Right lung (tissue), 2 donors: ENCODE measurements at regions not wholly inside any gene's neighbourhood (a gene's known extent, or its start where the extent isn't known, plus 50 kb on each side); places are given as distances from the start of the nearest gene placed in this dataset.
"Not testable (repeated sequence)": the region's sequence is repeated elsewhere in the genome, so short reads cannot be mapped to it uniquely, and the experiment has no call there.

Experiments
- DNase-seq, 2 donors: peaks; one replicate each; pipeline ENCODE4 v3.0.0-alpha.2; 2013

DNA sequence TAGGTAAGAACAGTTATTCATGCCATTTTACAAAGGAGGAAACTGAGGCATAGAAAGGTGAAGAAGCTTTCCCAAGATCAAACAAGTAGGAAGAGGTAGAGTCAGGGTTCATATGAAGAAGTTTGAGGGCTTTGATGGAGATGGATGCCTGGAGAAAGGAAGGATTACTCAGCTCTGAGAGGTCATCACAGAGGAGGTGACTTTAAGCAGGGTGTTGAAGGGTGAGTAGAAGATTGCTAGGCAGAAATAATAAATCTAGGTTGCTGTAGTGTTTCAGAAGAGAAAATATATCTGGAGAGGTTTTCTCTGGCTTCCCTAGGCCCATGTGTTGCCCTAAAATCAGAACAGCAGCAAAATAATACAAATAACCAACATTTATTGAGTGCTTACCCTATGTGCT, 196.3 kb downstream of the PALM2AKAP2 start:
- DNase-seq, result no peak

DNA sequence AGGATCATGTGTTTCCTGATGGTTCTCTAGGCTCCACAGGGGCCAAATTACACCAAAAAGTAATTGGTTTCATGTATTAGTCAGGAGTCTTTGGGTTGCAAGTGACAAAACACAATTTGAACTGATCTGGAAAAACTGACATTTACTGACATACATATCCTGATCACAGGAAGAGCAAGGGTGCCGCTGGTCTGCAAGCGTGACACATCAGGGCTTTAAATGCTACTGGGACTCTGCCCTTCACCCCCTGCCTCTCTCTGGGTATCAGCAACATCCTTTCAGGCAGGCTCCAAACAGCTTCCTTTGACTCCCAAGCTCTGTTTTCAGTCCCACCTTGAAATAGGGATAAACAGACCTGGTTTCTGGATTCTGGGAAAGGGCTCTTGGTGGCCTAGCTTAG, 197.5 kb downstream of the PALM2AKAP2 start:
- no peak for DNase-seq

DNA sequence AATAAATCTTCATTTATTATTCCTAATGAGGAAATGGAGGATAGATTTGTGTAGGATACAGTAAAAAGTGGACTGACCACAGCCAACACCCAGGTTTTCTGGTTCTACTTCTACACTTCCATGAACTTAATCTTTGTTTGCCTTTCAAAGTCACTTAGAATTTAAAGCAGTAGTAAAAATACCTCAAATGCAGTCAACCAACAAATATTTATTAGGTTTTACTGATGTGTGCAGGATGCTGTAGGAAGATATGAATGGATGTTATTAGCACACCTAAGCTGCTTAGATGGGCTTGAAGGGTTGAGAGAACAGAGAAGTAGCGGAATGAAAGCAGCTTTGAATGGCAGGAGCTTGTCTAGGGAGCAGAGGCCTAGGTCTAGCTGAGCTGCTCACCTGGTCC, 201.1 kb downstream of the PALM2AKAP2 start:
- DNase-seq, result no peak

DNA sequence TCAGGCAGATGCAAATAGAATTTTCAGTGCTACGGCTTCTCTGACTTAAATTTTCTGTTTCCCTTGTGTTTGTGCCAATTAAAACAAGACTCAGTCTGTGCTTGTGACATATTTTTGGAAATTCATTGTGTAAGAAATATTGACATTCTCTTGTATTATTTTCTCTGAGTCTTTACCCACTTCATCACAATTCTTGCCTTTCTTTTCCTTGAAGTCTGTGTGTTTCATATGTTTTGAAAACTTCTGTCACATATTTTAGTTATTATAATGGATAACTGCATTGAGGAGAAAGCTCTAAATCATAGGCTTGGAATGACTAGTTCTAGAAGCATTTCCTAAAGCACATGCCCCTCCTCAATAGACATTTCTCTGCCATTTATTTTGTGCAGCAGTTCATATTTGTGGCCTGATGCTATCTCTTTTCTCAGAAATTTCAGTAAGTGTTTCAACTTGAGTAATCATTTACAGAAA, 206.6 kb downstream of the PALM2AKAP2 start:
- no peak for DNase-seq

DNA sequence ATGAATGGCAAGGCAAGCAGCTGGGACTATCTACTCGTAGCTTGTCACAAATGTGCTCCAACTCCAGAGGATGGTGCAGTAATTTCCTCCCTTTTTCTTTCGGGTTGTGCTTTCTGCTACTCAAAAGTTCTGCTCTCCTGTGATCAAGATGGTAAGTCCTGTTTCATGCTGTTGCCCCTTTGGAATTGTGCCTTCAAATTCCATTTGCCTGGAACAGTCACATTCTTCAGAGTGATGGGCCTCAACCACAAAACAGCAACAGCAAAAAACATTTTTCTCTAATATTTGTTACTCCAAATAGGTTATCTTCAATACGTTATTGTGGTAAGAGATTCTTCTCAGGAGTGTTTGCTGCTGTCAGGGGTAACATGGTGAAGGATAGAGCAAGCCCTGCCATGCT, 209.3 kb downstream of the PALM2AKAP2 start:
- no peak for DNase-seq

DNA sequence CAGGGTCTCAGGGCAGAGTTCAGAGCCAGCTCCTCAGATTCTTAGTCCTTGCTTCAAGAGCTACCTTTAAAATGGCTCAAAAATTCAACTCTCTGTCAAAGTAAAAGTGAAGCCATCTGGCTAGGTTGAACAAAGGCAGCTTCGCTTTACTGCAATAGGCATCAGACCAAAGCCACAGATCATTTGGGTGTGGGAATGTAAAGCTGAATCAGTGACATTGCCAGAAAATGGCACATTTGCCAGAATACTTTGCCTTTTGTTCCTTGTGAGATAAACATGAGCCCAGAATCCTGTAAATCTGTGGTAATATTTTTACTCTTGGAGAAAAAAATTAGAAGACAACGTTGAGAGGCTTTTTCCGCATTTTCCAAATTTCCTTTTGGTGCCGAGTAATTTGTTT, 210.5 kb downstream of the PALM2AKAP2 start:
- no peak for DNase-seq

DNA sequence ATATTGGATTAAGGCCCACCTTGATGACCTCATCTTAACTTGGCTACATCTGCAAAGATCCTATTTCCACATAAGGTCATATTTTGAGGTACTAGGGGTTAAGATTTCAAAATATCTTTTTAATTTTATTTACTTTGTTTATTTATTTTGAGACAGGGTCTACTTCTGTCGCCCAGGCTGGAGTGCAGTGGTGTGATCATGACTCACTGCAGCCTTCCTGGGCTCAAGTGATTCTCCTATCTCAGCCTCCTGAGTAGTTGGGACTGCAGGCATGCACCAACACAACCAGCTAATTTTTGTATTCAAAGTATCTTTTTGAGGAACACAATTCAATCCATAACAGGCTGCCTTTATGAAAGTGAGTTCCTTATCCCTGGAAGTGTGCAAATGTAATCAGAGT, 212.3 kb downstream of the PALM2AKAP2 start:
- no peak for DNase-seq

DNA sequence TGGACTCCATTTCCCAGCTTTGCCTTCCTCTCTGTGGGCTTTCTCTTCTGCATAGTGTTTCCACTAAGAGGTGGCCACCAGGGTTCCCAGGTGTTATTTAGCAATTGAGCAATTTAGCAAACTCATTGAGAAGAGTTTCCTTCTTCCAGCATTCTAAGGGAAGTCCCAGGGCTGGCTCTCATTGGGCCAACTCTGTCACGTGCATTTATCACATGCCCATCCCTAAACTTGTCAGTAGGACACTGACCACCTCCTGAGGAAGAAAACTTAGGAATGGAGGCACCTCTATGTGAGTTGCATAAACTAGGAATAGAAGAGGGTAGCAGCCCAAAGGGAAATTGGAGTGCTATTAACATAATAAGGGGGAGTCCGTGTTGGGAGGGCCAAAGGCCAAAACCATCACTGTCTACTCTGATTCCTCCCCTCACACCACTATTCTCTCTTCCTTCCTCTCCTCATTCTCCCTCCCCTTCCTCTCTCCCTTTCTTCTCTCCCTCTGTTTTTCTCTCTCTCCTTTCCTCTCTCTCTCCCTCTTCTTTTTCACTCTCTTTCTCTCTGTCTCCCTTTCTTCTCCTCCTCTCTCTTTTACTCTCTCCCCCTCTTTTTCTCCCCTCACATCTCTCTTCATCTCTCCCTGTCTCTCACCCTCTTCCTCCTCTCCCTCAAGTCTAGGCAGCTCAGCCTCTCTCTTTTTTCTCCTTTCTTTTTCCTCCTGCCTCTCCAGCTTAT, 213.4 kb downstream of the PALM2AKAP2 start:
- DNase-seq, result no peak

DNA sequence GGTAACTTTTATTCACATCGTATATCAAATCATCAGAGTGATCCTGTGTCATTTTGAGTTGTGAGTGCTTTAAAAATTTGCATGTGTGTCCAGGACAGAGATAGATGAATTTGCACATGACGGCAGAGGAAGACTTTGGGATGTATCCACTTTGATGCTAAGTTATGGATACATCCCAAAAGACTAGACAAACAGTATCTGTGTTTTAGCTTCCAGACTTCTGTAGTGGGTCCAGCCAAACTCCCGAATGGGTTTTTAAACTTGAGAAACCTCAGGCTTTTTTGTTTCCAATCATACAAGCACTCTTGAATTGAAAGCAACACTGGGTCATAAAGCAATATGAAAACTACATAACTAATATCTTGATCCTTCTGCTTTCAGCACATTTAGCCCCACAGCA, 213.8 kb downstream of the C9orf152 start:
- no peak for DNase-seq

DNA sequence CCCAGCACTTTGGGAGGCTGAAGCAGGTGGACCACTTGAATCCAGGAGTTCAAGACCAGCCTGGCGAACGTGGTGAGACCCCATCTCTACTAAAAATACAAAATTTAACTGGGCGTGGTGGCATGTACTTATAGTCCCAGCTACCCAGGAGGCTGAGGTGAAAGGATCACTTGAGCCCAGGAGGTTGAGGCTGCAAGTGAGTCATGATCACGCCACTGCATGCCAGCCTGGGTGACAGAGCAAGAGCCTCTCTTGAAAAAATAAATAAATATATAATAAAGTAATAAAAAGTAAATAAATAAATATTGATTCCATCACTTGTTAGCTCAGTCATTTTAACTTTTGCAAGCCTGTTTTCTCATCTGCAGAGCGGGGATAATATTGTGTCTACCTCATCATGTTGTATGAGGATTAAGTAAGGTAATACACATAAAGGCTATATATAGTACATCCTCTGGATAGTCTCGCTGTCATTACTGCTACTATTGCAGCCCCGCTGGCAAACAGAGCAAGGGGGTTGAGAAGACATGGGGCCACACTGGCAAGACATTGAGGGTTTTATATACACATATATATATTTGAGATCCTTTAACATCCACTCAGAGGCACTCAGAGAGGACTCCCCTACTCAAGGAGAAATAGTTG, 210.9 kb downstream of the C9orf152 start:
- DNase-seq, result no peak

DNA sequence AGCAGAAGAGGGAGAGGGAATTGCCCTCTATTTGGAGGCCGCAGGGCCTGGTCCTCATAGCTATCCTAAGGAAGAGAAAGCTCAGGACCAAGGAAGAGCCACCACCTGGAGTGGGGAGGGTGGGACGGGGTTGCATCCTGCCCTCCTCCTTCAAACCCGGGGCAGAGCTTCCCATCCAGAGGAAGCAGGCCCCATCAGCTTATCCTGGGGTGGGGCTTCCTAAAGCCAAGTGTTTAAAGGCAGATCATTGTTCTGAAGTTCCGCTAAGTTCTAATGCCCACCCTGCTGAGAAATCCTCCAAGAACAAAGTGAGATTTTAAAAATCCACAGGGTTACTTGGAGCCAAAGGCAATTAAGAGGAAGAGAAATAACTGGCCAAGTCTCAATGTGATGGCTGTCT, 210.3 kb downstream of the C9orf152 start:
- no peak for DNase-seq

DNA sequence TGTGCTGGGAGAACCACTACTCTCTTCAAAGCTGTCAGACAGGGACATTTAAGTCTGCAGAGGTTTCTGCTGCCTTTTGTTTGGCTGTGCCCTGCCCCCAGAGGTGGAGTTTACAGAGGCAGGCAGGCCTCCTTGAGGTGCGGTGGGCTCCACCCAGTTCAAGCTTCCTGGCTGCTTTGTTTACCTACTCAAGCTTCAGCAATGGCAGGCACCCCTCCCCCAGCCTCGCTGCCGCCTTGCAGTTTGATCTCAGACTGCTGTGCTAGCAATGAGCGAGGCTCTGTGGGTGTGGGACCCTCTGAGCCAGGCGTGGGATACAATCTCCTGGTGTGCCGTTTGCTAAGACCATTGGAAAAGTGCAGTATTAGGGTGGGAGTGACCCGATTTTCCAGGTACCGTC, 202.4 kb downstream of the C9orf152 start:
- not testable (repeated sequence) for DNase-seq

DNA sequence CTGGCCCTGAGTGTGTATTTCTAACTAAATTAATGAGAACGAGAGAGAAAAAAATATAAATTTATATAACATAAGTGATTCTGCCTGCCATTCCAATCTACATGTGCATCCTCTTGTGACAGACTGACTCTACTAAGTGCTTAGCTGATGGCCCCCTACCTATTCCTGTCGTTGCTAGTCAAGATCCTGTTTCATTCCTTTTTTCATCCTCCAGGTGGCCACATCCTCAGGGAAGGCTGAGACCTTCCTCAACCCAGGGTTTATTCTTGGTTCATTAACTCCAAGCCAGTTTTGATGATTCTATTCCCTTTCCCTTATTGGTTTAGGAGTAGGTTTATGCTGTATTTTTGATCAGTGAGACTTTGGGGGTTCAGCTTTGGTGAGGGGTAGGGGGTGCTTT, 201.3 kb downstream of the C9orf152 start:
- no peak for DNase-seq

DNA sequence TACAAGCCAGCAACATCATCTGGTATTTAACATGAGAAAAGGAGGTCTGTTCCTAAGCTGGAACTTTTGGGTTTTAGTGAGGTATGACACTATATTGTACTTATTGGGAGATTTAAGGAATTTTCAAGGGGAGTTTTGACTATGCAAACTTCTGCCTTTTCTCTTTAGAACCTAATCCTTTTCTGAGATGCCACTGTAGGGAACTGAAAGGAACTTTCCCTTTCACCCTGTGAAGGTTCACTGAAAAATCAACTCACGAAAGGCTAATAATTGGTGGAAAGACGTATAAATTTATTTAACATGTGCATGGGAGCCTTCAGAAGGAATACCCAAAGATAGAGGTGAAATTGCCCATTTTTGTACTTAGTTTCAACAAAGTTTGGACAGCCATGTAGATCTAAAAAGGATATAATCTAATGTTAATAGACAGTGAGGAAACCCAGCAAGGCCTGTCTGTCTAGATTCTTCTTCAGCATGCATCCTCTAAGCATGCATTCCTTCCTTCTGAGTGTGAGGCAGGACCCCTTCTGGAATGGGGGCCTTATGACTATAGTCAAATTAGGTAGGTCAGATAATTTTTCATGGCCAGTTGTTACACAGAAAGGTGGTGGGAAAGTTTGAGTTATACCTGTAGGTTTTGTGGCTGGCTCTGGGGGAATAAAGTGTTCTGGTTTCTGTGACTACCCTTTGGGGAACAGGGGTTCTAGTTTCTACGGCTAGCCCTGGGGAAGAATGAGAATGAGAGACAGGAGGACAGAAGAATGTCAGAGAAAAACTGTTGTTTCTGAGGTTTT, 200.3 kb downstream of the C9orf152 start:
- no peak for DNase-seq

DNA sequence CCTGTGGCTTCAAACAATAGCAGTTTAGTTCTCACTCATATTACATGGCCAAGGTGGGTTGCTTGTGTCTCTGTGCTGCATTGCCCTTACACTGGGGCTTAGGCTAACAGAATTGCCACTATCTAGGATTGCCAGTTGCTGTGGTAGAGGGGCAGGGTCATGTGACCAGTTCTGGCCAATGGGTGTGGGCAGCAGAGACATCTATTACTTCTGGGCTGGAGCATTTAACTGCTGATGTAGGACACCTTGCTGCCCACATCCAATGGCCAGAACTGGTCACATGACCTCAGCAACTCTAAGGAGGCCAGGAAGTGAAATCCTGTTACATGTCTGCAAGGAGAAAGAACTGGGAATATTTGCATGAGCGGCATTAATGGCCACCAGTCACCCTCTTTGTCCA, 199.3 kb downstream of the C9orf152 start:
- DNase-seq, result no peak

DNA sequence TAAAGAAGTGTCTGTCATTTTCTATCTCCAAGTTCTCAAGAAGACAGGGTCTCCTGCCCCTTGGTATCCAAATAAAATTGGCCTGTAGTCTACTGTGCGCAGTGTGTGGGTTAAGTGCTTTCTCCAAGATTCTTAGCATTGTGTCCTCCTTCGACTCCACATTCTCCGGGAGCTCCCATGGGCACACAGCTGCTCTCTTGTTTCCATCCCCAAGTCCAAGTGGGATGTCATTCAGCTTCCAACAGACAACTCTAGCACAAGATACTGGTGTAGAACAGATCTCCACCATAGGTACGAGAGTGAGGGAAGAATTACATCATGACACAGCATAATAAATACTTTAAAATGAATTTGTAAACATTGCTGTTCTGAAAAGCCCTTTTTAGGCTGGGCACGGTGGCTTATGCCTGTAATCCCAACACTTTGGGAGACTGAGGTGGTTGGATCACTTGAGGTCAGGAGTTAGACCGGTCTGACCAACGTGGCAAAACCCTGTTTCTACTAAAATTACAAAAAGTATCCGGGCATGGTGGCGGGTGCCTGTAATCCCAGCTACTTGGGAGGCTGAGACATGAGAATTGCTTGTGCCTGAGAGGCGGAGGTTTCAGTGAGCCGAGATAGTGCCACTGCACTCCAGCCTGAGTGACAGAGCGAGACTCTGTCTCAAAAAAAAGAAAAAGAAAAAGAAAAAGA, 196.2 kb downstream of the C9orf152 start:
- DNase-seq, result no peak

DNA sequence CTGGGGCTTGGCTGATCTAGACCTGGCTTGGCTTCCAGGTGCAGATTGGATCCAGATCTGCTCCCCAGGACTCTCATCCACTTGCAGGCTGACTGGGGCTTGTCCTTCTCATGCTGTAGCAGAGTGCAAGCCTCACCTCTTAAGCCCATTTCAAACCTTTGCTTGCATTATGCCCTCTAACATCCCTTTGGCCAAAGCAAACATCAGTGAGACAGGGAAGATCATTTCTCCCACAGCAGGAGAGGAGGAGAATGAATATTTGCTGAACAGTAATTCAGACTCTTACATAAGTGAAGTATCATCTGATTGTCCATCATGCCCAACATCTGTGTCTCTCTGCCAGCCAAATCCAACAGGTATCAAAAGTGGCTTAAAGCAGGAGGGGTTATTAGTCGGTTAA, 194.9 kb downstream of the C9orf152 start:
- no peak for DNase-seq

DNA sequence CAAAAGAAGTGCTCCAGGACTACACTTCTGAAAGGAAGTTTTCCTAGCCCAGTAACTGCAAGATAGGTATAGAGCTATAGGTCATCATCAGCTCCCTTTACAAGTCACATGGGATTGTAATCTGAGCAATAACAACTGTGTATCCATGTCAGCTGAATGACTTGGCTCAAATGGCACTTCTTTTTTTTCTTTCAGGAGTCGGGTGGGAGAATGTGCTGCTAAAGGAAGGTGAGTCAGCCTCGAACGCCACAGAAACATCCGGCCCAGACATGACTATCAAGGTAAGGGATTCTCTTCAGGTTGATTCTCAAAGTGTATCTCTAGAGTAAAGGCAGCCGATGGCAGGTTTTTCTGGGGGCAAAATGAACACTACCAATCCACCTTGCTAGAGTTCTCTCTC, 192.2 kb downstream of the C9orf152 start:
- no peak for DNase-seq

DNA sequence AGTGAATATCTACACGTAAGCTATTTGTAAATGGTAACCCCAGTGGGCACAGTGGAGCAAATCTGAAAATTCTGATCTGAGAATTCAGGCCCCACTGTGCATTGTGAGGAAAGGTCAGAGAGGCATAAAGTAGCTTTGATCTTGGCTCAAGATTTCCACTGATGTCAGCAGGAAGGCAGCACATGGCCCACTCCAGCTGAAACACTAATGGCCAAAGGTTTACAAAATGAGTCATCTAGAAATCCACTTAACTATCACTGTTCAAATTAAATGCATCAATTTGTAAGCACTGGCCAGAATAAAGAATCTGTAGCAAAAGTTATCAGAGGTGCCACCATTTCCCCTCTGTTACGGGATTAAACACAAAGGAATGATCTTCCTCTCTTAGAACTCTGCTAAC, 191.6 kb downstream of the C9orf152 start:
- no peak for DNase-seq

DNA sequence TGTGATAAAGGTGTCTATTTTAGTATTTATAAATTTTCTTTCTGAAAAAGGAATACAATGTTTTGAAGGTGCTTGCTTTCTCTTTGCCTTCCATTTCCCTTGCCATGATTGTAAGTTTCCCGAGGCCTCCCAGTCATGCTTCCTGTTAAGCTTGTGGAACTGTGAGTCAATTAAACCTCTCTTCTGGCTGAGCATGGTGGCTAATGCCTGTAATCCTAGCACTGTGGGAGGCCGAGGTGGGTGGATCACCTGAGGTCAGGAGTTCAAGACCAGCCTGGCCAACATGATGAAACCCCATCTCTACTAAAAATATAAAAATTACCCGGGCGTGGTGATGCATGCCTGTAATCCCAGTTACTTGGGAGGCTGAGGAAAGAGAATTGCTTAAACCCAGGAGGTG, 187.7 kb downstream of the C9orf152 start:
- not testable (repeated sequence) for DNase-seq

DNA sequence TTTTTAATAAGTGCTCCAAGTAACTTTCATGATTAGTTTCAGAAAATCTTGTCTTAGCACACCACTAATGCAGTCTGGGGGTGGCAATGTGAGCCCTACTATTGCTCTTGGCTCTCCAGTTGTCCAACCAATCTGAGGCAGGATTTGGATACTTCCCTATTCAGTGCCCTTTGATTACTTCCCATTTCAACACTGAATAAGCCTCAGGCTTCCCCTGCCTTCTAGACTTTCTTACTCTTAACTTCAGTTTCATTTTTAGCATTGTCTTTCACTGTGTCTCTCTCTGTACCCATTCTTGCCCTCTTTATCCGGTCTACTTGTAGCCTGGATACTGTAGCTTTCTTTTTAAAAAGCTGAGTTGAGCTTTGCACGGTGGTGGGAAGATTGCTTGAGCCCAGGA, 186.1 kb downstream of the C9orf152 start:
- DNase-seq, result no peak

DNA sequence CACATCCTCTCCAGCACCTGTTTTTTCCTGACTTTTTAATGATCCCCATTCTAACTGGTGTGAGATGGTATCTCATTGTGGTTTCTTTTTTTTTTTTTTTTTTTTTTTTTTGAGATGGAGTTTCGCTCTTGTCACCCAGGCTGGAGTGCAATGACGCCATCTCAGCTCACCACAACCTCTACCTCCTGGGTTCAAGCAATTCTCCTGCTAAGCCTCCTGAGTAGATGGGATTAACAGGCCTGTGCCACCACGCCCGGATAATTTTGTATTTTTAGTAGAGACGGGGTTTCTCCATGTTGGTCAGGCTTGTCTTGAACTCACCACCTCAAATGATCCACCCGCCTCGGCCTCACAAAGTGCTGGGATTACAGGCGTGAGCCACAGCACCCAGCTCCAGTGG, 184.7 kb downstream of the C9orf152 start:
- DNase-seq, result not testable (repeated sequence)
